Tibial artery (tissue), 4 donors: ENCODE measurements at regions not wholly inside any gene's neighbourhood (a gene's known extent, or its start where the extent isn't known, plus 50 kb on each side); places are given as distances from the start of the nearest gene placed in this dataset.

Experiments
- DNase-seq, 2 donors: peaks; one replicate each; pipeline ENCODE4 v3.0.0-alpha.2; 2019
- H3K27ac ChIP-seq, 2 donors: fragments of 200-600 bp; sonication (generic) in 1 of 2; 1 replicate in 1 of 2; 2 replicates in 1 of 2; pipeline ENCODE4 v1.5.1; 2018 to 2019; ENCODE audit warnings: mild to moderate bottlenecking in 1 of 2
- H3K27me3 ChIP-seq, 2 donors: fragments of 200-600 bp; sonication (generic) in 1 of 2; one replicate each; pipeline versions ENCODE4 v1.5.1 to v1.6.0; 2016 to 2019
- H3K36me3 ChIP-seq, 3 donors: fragments of 200-600 bp; sonication (generic) in 2 of 3; one replicate each; pipeline ENCODE4 v1.5.1; 2016 to 2019; ENCODE audit warnings: mild to moderate bottlenecking in 2 of 3
- H3K4me1 ChIP-seq, 4 donors: fragments of 200-600 bp; sonication (generic) in 2 of 4; 1 replicate in 3 of 4; 2 replicates in 1 of 4; pipeline ENCODE4 v1.5.1; 2016 to 2019
- H3K4me3 ChIP-seq, 2 donors: fragments of 200-600 bp; sonication (generic) in 1 of 2; 1 replicate in 1 of 2; 2 replicates in 1 of 2; pipeline ENCODE4 v1.5.1; 2018 to 2019; ENCODE audit warnings: mild to moderate bottlenecking in 2 of 2
- H3K9me3 ChIP-seq, 3 donors: fragments of 200-600 bp; sonication (generic) in 1 of 3; one replicate each; pipeline ENCODE4 v1.5.1; 2016 to 2019
- CTCF ChIP-seq, 2 experiments: fragments of 200-600 bp in 1 of 2; fragments of 450-650 bp in 1 of 2; IDR thresholded peaks; one replicate each; pipeline ENCODE4 v1.5.1; 2017 to 2019; ENCODE audit warnings: antibody characterized with exemption in 2 of 2, mild to moderate bottlenecking in 1 of 2, moderate library complexity in 1 of 2
- intact Hi-C: fragments of 100-400 bp; cut with DNase I; formaldehyde crosslinking; loops from one replicate; pipeline ENCODE4 v1.15.0; 2023; ENCODE audit warnings: low total_unique reads

GRCh38 chr6:169046483-169047192 lies 207.0 kb downstream of the THBS2 start:
- intact Hi-C loops = no loop called here
- Histone ChIP-seq H3K36me3 (no peaks in the 10 kb centered on the region), H3K4me3 (no peak overlapping the region), H3K27ac (peak overlapping the region; percentile 42 to 64), H3K9me3 (no peaks in the 10 kb centered on the region), H3K27me3 (no peaks in the 10 kb centered on the region), H3K4me1 (peaks cover 0 to 36% (median 19%) of the 10 kb centered on the region in 4 donors)
- DNase-seq = peak in 1 of 2 donors; percentile 92
- no peak for TF ChIP-seq CTCF (IDR thresholded peaks at IDR 0.05)

- Histone ChIP-seq H3K27me3 (no peaks in the 10 kb centered on the region), H3K9me3 (no peaks in the 10 kb centered on the region), H3K27ac (peak overlapping the region; percentile 15 to 64), H3K36me3 (no peaks in the 10 kb centered on the region), H3K4me1 (peaks cover 0 to 36% (median 19%) of the 10 kb centered on the region in 4 donors), H3K4me3 (no peak overlapping the region)
- DNase-seq = no peak
- intact Hi-C loops = no loop called here
- TF ChIP-seq CTCF (IDR thresholded peaks at IDR 0.05) = no peak
Observed at GRCh38 chr6:169046021-169046420, 207.6 kb downstream of the THBS2 start.

- Histone ChIP-seq H3K4me1 (peaks cover 0 to 36% (median 19%) of the 10 kb centered on the region in 4 donors), H3K9me3 (no peaks in the 10 kb centered on the region), H3K36me3 (no peaks in the 10 kb centered on the region), H3K4me3 (no peak overlapping the region), H3K27ac (peak overlapping the region; percentile 44 to 64), H3K27me3 (no peaks in the 10 kb centered on the region)
- intact Hi-C loops = no loop called here
- TF ChIP-seq CTCF (IDR thresholded peaks at IDR 0.05) = no peak
- DNase-seq = peak; percentile 42 to 89
Observed at GRCh38 chr6:169045486-169045885, 208.2 kb downstream of the THBS2 start.

- H3K4me1 ChIP-seq = peaks cover 0 to 36% (median 19%) of the 10 kb centered on the region in 4 donors
- no peaks in the 10 kb centered on the region for H3K27me3 ChIP-seq
- no peak for TF ChIP-seq CTCF (IDR thresholded peaks at IDR 0.05)
- no peaks in the 10 kb centered on the region for H3K9me3 ChIP-seq
- no peak for DNase-seq
- no peak overlapping the region for H3K4me3 ChIP-seq
- peak overlapping the region; percentile 44 to 64 for H3K27ac ChIP-seq
- no peaks in the 10 kb centered on the region for H3K36me3 ChIP-seq
- intact Hi-C loops = no loop called here
Observed at GRCh38 chr6:169044381-169045230, 209.0 kb downstream of the THBS2 start.

- intact Hi-C loops = no loop called here
- TF ChIP-seq CTCF (IDR thresholded peaks at IDR 0.05) = no peak
- Histone ChIP-seq H3K36me3 (no peaks in the 10 kb centered on the region), H3K27me3 (no peaks in the 10 kb centered on the region), H3K4me1 (peaks cover 0 to 29% (median 18%) of the 10 kb centered on the region in 4 donors), H3K9me3 (peaks cover 0 to 13% (median 0%) of the 10 kb centered on the region in 3 donors), H3K27ac (no peak overlapping the region), H3K4me3 (no peak overlapping the region)
- DNase-seq = no peak
Observed at GRCh38 chr6:169042061-169042460, 211.6 kb downstream of the THBS2 start.
